Lung (tissue), 11 donors: ENCODE measurements at regions not wholly inside any gene's neighbourhood (a gene's known extent, or its start where the extent isn't known, plus 50 kb on each side); places are given as distances from the start of the nearest gene placed in this dataset.
"Not testable (repeated sequence)": the region's sequence is repeated elsewhere in the genome, so short reads cannot be mapped to it uniquely, and the experiment has no call there.

Experiments used
- ATAC-seq: fragments of 200-7000 bp; cut with Tn5 transposase; one replicate; pipeline ENCODE4 v1.9.1; 2020; ENCODE audit warnings: moderate number of reproducible peaks; ENCODE audit not compliant: insufficient read depth, low FRiP score
- DNase-seq, 3 donors: peaks; one replicate each; pipeline ENCODE4 v3.0.0-alpha.2; 2013 to 2017
- H3K27ac ChIP-seq, 2 donors: one replicate each; pipeline ENCODE4 v1.5.1; 2013; ENCODE audit warnings: mild to moderate bottlenecking in 2 of 2, moderate library complexity in 2 of 2, control low read depth in 1 of 2, inconsistent platforms in 1 of 2, low read depth in 1 of 2, low read length in 1 of 2
- H3K27me3 ChIP-seq, 3 donors: one replicate each; pipeline ENCODE4 v1.5.1; 2013; ENCODE audit warnings: low read length in 2 of 3; ENCODE audit not compliant: control insufficient read depth in 3 of 3, insufficient read depth in 3 of 3
- H3K36me3 ChIP-seq, 4 donors: one replicate each; pipeline ENCODE4 v1.5.1; 2013; ENCODE audit warnings: low read length in 4 of 4, mild to moderate bottlenecking in 1 of 4, moderate library complexity in 1 of 4; ENCODE audit not compliant: control insufficient read depth in 4 of 4, insufficient read depth in 4 of 4
- H3K4me1 ChIP-seq, 5 donors: one replicate each; pipeline ENCODE4 v1.5.1; 2013; ENCODE audit warnings: low read length in 5 of 5, mild to moderate bottlenecking in 2 of 5, moderate library complexity in 1 of 5; ENCODE audit not compliant: control insufficient read depth in 5 of 5, insufficient read depth in 5 of 5
- H3K4me3 ChIP-seq: one replicate; pipeline ENCODE4 v1.5.1; 2013; ENCODE audit warnings: mild to moderate bottlenecking, control low read depth, moderate library complexity
- H3K9ac ChIP-seq, 2 donors: one replicate each; pipeline ENCODE4 v1.5.1; 2013; ENCODE audit warnings: low read length in 2 of 2, control low read depth in 1 of 2; ENCODE audit not compliant: insufficient read depth in 1 of 2
- H3K9me3 ChIP-seq, 4 donors: one replicate each; pipeline ENCODE4 v1.5.1; 2013; ENCODE audit warnings: low read length in 3 of 4, mild to moderate bottlenecking in 1 of 4, moderate library complexity in 1 of 4; ENCODE audit not compliant: control insufficient read depth in 4 of 4, insufficient read depth in 3 of 4
- CTCF ChIP-seq: IDR thresholded peaks from 2 replicates; pipeline ENCODE4 v1.5.1; 2012; ENCODE audit warnings: mild to moderate bottlenecking; ENCODE audit errors: control extremely low read depth, extremely low read depth
- WGBS, 2 donors: extraction: QIAGEN DNeasy Blood & Tissue Kit; methylation state at CpG; one replicate each; pipeline ENCODE4 v1.1.7; 2013; 5-methylcytosine and 5-hydroxymethylcytosine counted together
- donor health status: control.
- donor health status: control.
- donor health status: Bipolar disorder and iron deficiency.
- donor health status: healthy.
- donor health status: DM: yes; HTN: yes; CAD: no.

DNA sequence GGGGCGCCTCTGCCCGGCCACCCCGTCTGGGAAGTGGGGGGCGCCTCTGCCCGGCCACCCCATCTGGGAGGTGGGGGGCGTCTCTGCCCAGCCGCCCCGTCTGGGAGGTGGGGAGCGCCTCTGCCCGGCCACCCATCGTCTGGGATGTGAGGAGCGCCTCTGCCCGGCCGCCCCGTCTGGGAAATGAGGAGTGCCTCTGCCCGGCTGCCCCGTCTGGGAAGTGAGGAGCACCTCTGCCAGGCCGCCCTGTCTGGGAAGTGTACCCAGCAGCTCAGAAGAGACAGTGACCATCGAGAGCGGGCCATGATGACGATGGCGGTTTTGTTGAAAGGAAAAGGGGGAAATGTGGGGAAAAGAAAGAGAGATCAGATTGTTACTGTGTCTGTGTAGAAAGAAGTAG is 249.2 kb upstream of the USP15 start:
- not testable (repeated sequence) for H3K27me3 ChIP-seq, H3K9me3 ChIP-seq, H3K36me3 ChIP-seq, H3K4me3 ChIP-seq, DNase-seq, H3K9ac ChIP-seq, H3K4me1 ChIP-seq, H3K27ac ChIP-seq, ATAC-seq
- WGBS, 2 donors, result 93 to 96% methylated on average over 16 to 22 of the region's 22 CpGs

- ATAC-seq (no peak), DNase-seq (no peak)
- H3K27ac ChIP-seq, result no peak overlapping the region
- no peak overlapping the region for H3K9ac ChIP-seq
- no peak for TF ChIP-seq CTCF
- no peaks in the 10 kb centered on the region for H3K4me1 ChIP-seq
- H3K4me3 ChIP-seq, result no peak overlapping the region
- 95 to 97% methylated on average over 8 of the region's 8 CpGs for WGBS, 2 donors
- no peaks in the 10 kb centered on the region for H3K27me3 ChIP-seq
- H3K9me3 ChIP-seq, result no peaks in the 10 kb centered on the region
- H3K36me3 ChIP-seq, result no peaks in the 10 kb centered on the region
Measured at GRCh38 chr12:62014330-62014729, 245.9 kb upstream of the USP15 start.

DNA sequence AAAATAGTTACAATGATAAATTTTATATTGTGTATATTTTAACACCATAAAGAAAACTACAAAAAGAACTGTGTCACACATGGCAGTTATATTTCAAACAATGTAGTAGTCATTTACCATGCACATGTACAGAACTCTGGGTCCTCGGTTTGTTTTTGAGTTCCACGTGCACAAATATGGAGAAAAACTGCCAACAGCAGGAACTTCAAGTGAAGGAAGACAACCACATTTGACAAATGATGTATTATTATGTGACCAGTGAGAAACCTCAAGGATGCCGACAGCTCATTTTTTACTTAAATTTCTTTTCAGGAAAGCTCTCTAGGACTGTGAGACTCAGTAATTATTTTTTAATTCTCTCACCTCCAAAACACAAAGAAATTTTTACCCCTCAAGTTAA is 244.2 kb upstream of the USP15 start:
- H3K9ac ChIP-seq, result no peak overlapping the region

GRCh38 chr12:62021808-62022207 is 238.4 kb upstream of the USP15 start:
- no peak for TF ChIP-seq CTCF
- no peaks in the 10 kb centered on the region for H3K36me3 ChIP-seq
- DNase-seq (no peak), ATAC-seq (no peak)
- H3K9me3 ChIP-seq, result peaks cover 0 to 4% (median 0%) of the 10 kb centered on the region in 4 donors
- no peak overlapping the region for H3K27ac ChIP-seq
- WGBS, 2 donors, result 91 to 93% methylated on average over 6 of the region's 6 CpGs
- H3K4me3 ChIP-seq, result no peak overlapping the region
- no peaks in the 10 kb centered on the region for H3K27me3 ChIP-seq
- H3K4me1 ChIP-seq, result no peaks in the 10 kb centered on the region
- H3K9ac ChIP-seq, result no peak overlapping the region

More for the DNA sequence above, 244.2 kb upstream of the USP15 start:
- no peak for TF ChIP-seq CTCF
- DNase-seq (no peak), ATAC-seq (no peak)
- no peak overlapping the region for H3K27ac ChIP-seq
- H3K36me3 ChIP-seq, result no peaks in the 10 kb centered on the region
- H3K4me3 ChIP-seq, result no peak overlapping the region
- no peaks in the 10 kb centered on the region for H3K9me3 ChIP-seq
- no peaks in the 10 kb centered on the region for H3K4me1 ChIP-seq
- H3K27me3 ChIP-seq, result no peaks in the 10 kb centered on the region
- 33 to 40% methylated on average over 3 of the region's 3 CpGs for WGBS, 2 donors
